GM12872 (cell line): ENCODE measurements at regions not wholly inside any gene's neighbourhood (a gene's known extent, or its start where the extent isn't known, plus 50 kb on each side); places are given as distances from the start of the nearest gene placed in this dataset.

Experiments
- CTCF ChIP-seq: IDR thresholded peaks from 3 replicates; pipeline ENCODE4 v1.5.1; 2011; ENCODE audit warnings: low read depth, mild to moderate bottlenecking, low read length, moderate library complexity; ENCODE audit not compliant: insufficient read depth

GRCh38 chr2:139759000-139759505 lies 978.9 kb upstream of the NXPH2 start:
- TF ChIP-seq CTCF: no peak

DNA sequence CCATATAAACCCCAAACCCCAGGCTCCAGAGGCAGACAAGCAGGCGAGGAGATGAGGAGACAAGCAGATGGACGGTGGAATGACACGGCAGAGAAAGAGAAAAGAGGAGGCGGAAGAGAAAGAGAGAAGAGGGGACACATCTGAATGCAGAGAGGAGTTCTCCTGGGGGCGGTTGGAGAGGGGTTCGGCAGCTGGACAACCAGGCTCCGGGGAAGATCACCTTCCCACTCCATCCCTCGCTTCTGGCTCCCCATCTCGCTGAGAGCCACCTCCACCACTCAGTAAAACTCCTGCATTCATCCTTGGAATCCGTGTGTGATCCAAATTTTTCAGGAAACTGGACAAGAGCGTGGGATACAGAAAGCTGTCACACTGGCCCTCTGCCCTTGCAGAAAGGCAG lies 966.7 kb upstream of the NXPH2 start:
- no peak for TF ChIP-seq CTCF

- no peak for TF ChIP-seq CTCF
Observed at GRCh38 chr2:139744273-139744672, 964.1 kb upstream of the NXPH2 start.

GRCh38 chr2:139742216-139743172 lies 962.3 kb upstream of the NXPH2 start:
- TF ChIP-seq CTCF: no peak

DNA sequence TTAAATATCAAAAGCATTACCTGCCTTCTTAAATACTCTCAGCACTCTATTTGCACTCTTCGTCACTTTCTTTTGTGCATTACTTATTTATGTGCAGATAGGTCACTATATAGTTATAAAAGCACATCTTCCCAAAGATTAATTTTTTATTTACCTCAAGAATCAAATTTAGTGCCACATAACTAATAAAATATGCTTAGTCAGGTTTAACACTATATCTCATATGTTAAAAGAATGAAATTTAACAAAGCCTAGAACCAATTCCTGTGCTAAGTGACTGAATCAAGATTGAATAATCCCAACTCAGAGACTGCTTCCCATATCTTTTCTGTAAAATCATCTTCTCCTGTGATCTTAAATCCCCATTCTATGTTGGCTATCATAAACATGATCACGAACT lies 957.5 kb upstream of the NXPH2 start:
- TF ChIP-seq CTCF: no peak

DNA sequence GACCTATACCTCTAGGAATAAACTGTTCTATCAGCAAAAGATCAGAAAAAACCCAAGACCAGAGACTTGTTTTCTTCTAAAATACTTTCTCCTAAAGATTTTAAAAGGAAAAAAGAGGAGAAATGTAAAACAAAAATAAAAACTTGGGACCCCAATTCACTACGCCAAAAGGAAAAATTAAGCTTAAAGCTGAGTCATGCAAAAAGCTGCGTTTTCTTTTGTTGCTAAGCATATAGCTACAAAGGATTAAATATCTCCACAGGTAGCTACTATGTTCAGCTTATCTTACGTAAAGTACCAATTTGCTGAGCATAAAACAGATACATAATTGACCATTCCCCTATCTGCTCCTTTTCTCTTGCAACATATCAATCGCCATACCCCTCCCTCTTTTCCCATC lies 950.0 kb upstream of the NXPH2 start:
- no peak for TF ChIP-seq CTCF

DNA sequence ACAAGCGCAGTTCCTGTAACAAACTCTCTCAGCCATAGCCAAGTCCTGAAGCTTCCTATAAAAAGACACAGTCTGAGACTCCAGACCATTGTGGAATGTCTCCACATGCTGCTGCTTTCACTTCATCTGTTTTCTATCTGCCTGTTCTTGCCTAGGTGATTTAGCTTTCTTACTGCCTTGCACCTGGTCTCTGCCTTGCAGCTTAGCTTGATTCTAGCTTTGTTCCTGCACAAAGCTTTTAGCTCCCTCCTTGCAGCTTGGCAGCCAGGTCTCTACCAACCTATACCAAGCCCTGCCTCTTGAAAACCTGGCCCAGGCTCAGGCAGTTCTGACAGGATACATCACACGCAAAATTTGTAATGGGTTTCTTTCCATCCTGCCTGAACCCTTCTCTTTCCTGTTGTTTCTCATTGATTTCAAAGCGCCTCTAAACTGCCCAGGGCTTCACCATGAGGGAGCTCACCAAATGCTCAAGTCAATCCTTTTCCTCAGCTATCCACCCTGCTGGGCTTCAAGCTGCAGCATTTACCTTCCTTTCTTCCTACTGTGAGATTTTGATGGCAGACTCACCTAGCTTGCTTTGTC lies 941.3 kb upstream of the NXPH2 start:
- TF ChIP-seq CTCF: no peak
